ENCODE measurements at regions not wholly inside any gene's neighbourhood (a gene's known extent, or its start where the extent isn't known, plus 50 kb on each side); places are given as distances from the start of the nearest gene placed in this dataset.
"Not testable (repeated sequence)": the region's sequence is repeated elsewhere in the genome, so short reads cannot be mapped to it uniquely, and the experiment has no call there.

DNA sequence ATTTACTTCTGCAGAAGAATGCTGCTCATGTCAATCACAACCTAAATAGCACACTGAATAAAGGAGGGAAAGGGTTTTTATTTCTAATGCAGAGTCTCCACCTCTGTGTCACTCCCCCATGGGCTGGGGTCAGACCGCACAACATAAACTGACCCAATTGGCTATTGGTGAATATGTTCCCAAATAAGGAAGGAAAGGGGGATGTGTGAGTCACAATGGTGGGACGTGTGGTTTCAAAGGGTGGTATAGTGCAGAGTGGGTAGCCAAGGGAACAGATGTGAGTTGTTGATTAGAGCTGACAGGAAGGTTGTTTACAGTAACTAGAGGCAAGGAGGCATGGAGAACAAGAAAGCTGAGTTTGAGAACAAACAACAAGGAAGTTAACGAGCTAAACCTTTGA is 491.8 kb downstream of the ZPLD1 start:
- Histone ChIP-seq H3K27me3 (replicated peaks; ENCODE audit: insufficient read depth, low read length) (no peaks in the 10 kb centered on the region), H4K20me1 (ENCODE audit: insufficient read depth, low read length) (no peaks in the 10 kb centered on the region), H2AFZ (ENCODE audit: low read length) (no peak overlapping the region), H3K36me3 (replicated peaks; ENCODE audit: insufficient read depth, low read length) (no peaks in the 10 kb centered on the region), H3K79me2 (ENCODE audit: low read length) (no peaks in the 10 kb centered on the region), H3F3A (ENCODE audit: insufficient read depth, low read length) (no peaks in the 10 kb centered on the region), H3K9me2 (replicated peaks; ENCODE audit: insufficient read depth, low read length) (no peaks in the 10 kb centered on the region), H3K27ac (ENCODE audit: low read length) (no peak overlapping the region), H3K4me2 (ENCODE audit: low read depth, low read length) (no peak overlapping the region), H3K9ac (ENCODE audit: low read length) (no peak overlapping the region), H3K9me3 (replicated peaks; ENCODE audit: insufficient read depth, low read length) (no peaks in the 10 kb centered on the region), H3K4me1 (ENCODE audit: low read length) (no peaks in the 10 kb centered on the region), H3K4me3 (ENCODE audit: low read length) (no peak overlapping the region)
- no peak for TF ChIP-seq EZH2 (optimal IDR thresholded peaks at IDR 0.05; ENCODE audit: low read depth, low read length)
- no peak for TF ChIP-seq EZH2phosphoT487 (IDR thresholded peaks at IDR 0.05; ENCODE audit: low read length)
- TF ChIP-seq CTCF (IDR thresholded peaks at IDR 0.05; ENCODE audit: low read length), result no peak
- no peak for DNase-seq

DNA sequence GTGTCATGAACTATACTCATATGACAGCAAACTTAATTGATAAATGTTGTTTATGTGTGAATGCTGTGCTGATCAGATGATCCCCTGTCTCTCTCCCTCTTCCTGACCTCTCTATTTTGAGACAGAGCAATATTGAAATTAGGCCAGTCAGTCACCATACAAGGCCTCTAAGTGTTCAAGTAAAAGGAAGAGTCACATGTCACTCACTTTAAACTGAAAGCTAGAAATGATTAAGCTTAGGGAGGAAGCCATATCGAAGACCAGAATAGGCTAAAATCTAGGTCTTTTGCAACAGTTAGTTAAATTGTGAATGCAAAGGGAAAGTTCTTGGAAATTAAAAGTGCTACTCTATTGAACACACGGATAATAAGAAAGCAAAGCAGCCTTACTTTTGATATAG is 498.6 kb downstream of the ZPLD1 start:
- no peak overlapping the region for H2AFZ ChIP-seq (ENCODE audit: low read length)
- no peaks in the 10 kb centered on the region for H4K20me1 ChIP-seq (ENCODE audit: insufficient read depth, low read length)
- TF ChIP-seq EZH2phosphoT487 (IDR thresholded peaks at IDR 0.05; ENCODE audit: low read length), result no peak
- no peaks in the 10 kb centered on the region for H3K27me3 ChIP-seq (replicated peaks; ENCODE audit: insufficient read depth, low read length)
- H3K4me3 ChIP-seq (ENCODE audit: low read length), result no peak overlapping the region
- H3K27ac ChIP-seq (ENCODE audit: low read length), result no peak overlapping the region
- H3K4me1 ChIP-seq (ENCODE audit: low read length), result no peaks in the 10 kb centered on the region
- no peaks in the 10 kb centered on the region for H3F3A ChIP-seq (ENCODE audit: insufficient read depth, low read length)
- H3K36me3 ChIP-seq (replicated peaks; ENCODE audit: insufficient read depth, low read length), result no peaks in the 10 kb centered on the region
- DNase-seq, result no peak
- no peak overlapping the region for H3K9ac ChIP-seq (ENCODE audit: low read length)
- H3K79me2 ChIP-seq (ENCODE audit: low read length), result no peaks in the 10 kb centered on the region
- H3K9me2 ChIP-seq (replicated peaks; ENCODE audit: insufficient read depth, low read length), result no peaks in the 10 kb centered on the region
- no peaks in the 10 kb centered on the region for H3K9me3 ChIP-seq (replicated peaks; ENCODE audit: insufficient read depth, low read length)
- H3K4me2 ChIP-seq (ENCODE audit: low read depth, low read length), result no peak overlapping the region

DNA sequence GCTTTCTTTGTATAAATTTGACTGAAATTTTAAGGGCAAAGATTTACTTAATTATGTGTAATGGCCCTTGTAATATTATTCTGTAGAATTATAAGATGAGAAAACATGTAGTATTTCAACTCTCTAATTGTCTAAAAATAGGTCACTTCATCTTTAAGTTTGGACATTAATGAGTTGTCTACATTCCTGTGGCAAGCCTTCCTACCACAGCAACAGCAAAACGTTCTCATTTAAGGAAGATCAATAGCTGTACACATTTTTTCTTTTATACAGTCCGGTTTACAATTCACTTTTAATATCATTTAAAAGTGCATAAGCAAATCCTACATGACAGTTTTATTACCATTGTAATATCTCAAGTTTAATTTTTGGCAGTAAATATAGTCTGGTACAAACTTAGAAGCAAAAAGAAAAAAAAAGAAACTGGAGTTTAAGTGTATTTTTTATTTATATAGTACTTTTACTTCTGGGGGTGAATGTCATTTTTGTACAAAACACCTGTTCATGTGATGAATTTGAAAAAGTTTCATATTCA is 501.8 kb downstream of the ZPLD1 start:
- Histone ChIP-seq H3K4me1 (ENCODE audit: low read length) (no peaks in the 10 kb centered on the region), H3K9ac (ENCODE audit: low read length) (no peak overlapping the region), H3K9me3 (replicated peaks; ENCODE audit: insufficient read depth, low read length) (no peaks in the 10 kb centered on the region), H3K27ac (ENCODE audit: low read length) (no peak overlapping the region), H3K4me2 (ENCODE audit: low read depth, low read length) (no peak overlapping the region), H3K4me3 (ENCODE audit: low read length) (no peak overlapping the region), H3K79me2 (ENCODE audit: low read length) (no peaks in the 10 kb centered on the region), H3K9me2 (replicated peaks; ENCODE audit: insufficient read depth, low read length) (no peaks in the 10 kb centered on the region), H3F3A (ENCODE audit: insufficient read depth, low read length) (no peaks in the 10 kb centered on the region), H4K20me1 (ENCODE audit: insufficient read depth, low read length) (no peaks in the 10 kb centered on the region), H3K27me3 (replicated peaks; ENCODE audit: insufficient read depth, low read length) (no peaks in the 10 kb centered on the region), H2AFZ (ENCODE audit: low read length) (no peak overlapping the region), H3K36me3 (replicated peaks; ENCODE audit: insufficient read depth, low read length) (no peaks in the 10 kb centered on the region)
- TF ChIP-seq EZH2phosphoT487 (IDR thresholded peaks at IDR 0.05; ENCODE audit: low read length) (no peak), EZH2 (optimal IDR thresholded peaks at IDR 0.05; ENCODE audit: low read depth, low read length) (no peak), CTCF (IDR thresholded peaks at IDR 0.05; ENCODE audit: low read length) (no peak)
- no peak for DNase-seq

GRCh38 chr3:102941786-102942185 is 507.0 kb downstream of the ZPLD1 start:
- H3K36me3 ChIP-seq (replicated peaks; ENCODE audit: insufficient read depth, low read length), result no peaks in the 10 kb centered on the region
- no peaks in the 10 kb centered on the region for H3F3A ChIP-seq (ENCODE audit: insufficient read depth, low read length)
- H2AFZ ChIP-seq (ENCODE audit: low read length), result no peak overlapping the region
- TF ChIP-seq CTCF (IDR thresholded peaks at IDR 0.05; ENCODE audit: low read length) (no peak), EZH2 (optimal IDR thresholded peaks at IDR 0.05; ENCODE audit: low read depth, low read length) (no peak), EZH2phosphoT487 (IDR thresholded peaks at IDR 0.05; ENCODE audit: low read length) (no peak)
- H4K20me1 ChIP-seq (ENCODE audit: insufficient read depth, low read length), result no peaks in the 10 kb centered on the region
- H3K4me2 ChIP-seq (ENCODE audit: low read depth, low read length), result no peak overlapping the region
- no peak overlapping the region for H3K27ac ChIP-seq (ENCODE audit: low read length)
- no peaks in the 10 kb centered on the region for H3K9me3 ChIP-seq (replicated peaks; ENCODE audit: insufficient read depth, low read length)
- no peak overlapping the region for H3K4me3 ChIP-seq (ENCODE audit: low read length)
- no peaks in the 10 kb centered on the region for H3K79me2 ChIP-seq (ENCODE audit: low read length)
- H3K4me1 ChIP-seq (ENCODE audit: low read length), result no peaks in the 10 kb centered on the region
- H3K9me2 ChIP-seq (replicated peaks; ENCODE audit: insufficient read depth, low read length), result no peaks in the 10 kb centered on the region
- no peak for DNase-seq
- no peak overlapping the region for H3K9ac ChIP-seq (ENCODE audit: low read length)
- no peaks in the 10 kb centered on the region for H3K27me3 ChIP-seq (replicated peaks; ENCODE audit: insufficient read depth, low read length)

GRCh38 chr3:102946445-102946844 is 511.6 kb downstream of the ZPLD1 start:
- not testable (repeated sequence) for H3K9me2 ChIP-seq (replicated peaks; ENCODE audit: insufficient read depth, low read length); H4K20me1 ChIP-seq (ENCODE audit: insufficient read depth, low read length); H3K27me3 ChIP-seq (replicated peaks; ENCODE audit: insufficient read depth, low read length); H3K36me3 ChIP-seq (replicated peaks; ENCODE audit: insufficient read depth, low read length); H2AFZ ChIP-seq (ENCODE audit: low read length); H3K4me2 ChIP-seq (ENCODE audit: low read depth, low read length); H3K4me3 ChIP-seq (ENCODE audit: low read length); H3K9ac ChIP-seq (ENCODE audit: low read length); H3K9me3 ChIP-seq (replicated peaks; ENCODE audit: insufficient read depth, low read length); DNase-seq; H3F3A ChIP-seq (ENCODE audit: insufficient read depth, low read length); H3K79me2 ChIP-seq (ENCODE audit: low read length); H3K4me1 ChIP-seq (ENCODE audit: low read length); H3K27ac ChIP-seq (ENCODE audit: low read length)

Data from MM.1S (cell line).